ACC112 (cell line): ENCODE measurements at regions not wholly inside any gene's neighbourhood (a gene's known extent, or its start where the extent isn't known, plus 50 kb on each side); places are given as distances from the start of the nearest gene placed in this dataset.

Experiments
- H2AFZ ChIP-seq: fragments of 200-600 bp; sonication (generic); one replicate; pipeline ENCODE4 v1.6.0; 2017; ENCODE audit warnings: antibody characterized with exemption, low read length; ENCODE audit not compliant: unreplicated experiment
- H3K27ac ChIP-seq: fragments of 200-600 bp; sonication (generic); 2 replicates; pipeline ENCODE4 v1.5.1; 2014; ENCODE audit warnings: low read depth, mild to moderate bottlenecking, antibody characterized with exemption, low read length, moderate library complexity
- H3K27me3 ChIP-seq: fragments of 200-600 bp; sonication (generic); 2 replicates; pipeline ENCODE4 v1.6.1; 2014; ENCODE audit warnings: mild to moderate bottlenecking, antibody characterized with exemption, low read length, moderate library complexity, mixed read lengths; ENCODE audit not compliant: insufficient read depth
- H3K36me3 ChIP-seq: fragments of 200-600 bp; sonication (generic); 2 replicates; pipeline ENCODE4 v1.6.1; 2016; ENCODE audit warnings: mild to moderate bottlenecking, antibody characterized with exemption, low read length, moderate library complexity, mixed read lengths; ENCODE audit not compliant: insufficient read depth
- H3K4me1 ChIP-seq: fragments of 200-600 bp; sonication (generic); one replicate; pipeline ENCODE4 v1.6.1; 2016; ENCODE audit warnings: low read length, mixed read lengths; ENCODE audit not compliant: insufficient read depth, unreplicated experiment, control insufficient read depth
- H3K4me3 ChIP-seq: fragments of 200-600 bp; sonication (generic); 2 replicates; pipeline ENCODE4 v1.5.1; 2014; ENCODE audit warnings: mild to moderate bottlenecking, low read depth, low read length
- H3K79me2 ChIP-seq: fragments of 200-600 bp; sonication (generic); one replicate; pipeline ENCODE4 v1.6.0; 2016; ENCODE audit warnings: low read length; ENCODE audit not compliant: control insufficient read depth, unreplicated experiment, insufficient read depth

DNA sequence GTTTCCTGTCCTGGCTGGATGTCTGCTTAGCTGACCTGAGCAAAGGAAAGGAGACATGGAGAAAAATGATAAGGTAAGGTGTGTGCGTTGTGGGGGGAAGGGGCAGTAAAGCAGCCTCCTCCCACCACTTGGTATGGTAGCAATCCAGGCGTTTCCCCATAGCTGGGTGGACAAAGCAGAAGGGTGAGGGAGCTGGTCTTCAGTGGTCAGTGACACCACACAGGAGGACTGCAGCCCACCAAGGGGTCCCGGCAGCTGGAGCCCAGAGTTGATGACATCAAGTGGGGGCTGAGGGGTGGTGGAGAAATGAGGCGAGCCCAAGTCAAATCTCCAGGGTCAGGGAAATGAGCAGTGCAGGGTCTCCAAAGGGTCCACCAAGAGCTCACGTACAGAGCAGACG lies 69.3 kb upstream of the LRRN2 start:
- H3K36me3 ChIP-seq: no peaks in the 10 kb centered on the region
- H3K27me3 ChIP-seq: peaks cover 61% of the 10 kb centered on the region
- H3K27ac ChIP-seq: no peak overlapping the region
- no peak overlapping the region for H3K4me3 ChIP-seq
- no peak overlapping the region for H2AFZ ChIP-seq
- H3K4me1 ChIP-seq: no peaks in the 10 kb centered on the region
- H3K79me2 ChIP-seq: no peaks in the 10 kb centered on the region

DNA sequence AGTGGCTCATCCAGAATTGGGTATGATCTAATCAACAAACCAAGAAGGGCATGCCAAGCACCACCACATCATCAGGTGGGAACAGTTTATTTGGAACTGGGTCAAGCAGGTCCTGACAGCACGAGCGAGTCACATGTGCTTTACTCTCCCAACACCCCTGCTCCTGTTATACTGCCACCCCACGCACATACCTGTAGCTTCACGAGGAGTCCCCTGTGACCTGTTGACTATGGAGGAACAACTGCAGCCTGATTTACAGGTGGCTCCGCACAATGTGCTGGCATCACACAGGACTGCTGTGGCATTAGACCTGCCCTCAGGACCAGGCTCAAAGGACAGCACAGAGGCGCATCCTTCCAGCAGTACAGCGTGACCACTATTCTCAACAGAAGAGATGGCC lies 70.8 kb upstream of the LRRN2 start:
- no peak overlapping the region for H3K27ac ChIP-seq
- H3K27me3 ChIP-seq: peaks cover 61% of the 10 kb centered on the region
- no peaks in the 10 kb centered on the region for H3K36me3 ChIP-seq
- no peak overlapping the region for H2AFZ ChIP-seq
- H3K79me2 ChIP-seq: no peaks in the 10 kb centered on the region
- no peaks in the 10 kb centered on the region for H3K4me1 ChIP-seq
- no peak overlapping the region for H3K4me3 ChIP-seq

DNA sequence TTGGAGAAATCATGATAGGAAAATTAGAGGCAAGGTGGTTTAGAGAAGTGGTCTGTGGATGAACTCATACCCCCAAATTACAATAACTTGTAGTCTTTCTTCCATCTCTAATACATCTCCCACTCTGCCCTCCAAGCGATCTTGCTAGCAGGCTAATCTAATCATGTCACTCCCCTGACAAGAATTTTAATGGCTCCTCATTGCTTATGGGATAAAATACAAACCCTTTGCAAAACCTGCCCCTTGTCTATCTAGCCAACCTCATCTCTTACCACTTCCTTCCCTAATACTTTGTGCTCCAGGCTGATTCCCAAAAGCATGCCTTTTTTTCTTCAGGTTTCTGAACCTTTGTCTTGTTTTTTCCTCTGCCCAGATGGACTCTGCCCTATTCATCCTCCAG lies 71.3 kb upstream of the LRRN2 start:
- no peaks in the 10 kb centered on the region for H3K4me1 ChIP-seq
- H3K79me2 ChIP-seq: no peaks in the 10 kb centered on the region
- no peak overlapping the region for H3K4me3 ChIP-seq
- H3K27me3 ChIP-seq: peaks cover 58% of the 10 kb centered on the region
- no peak overlapping the region for H3K27ac ChIP-seq
- no peak overlapping the region for H2AFZ ChIP-seq
- no peaks in the 10 kb centered on the region for H3K36me3 ChIP-seq

DNA sequence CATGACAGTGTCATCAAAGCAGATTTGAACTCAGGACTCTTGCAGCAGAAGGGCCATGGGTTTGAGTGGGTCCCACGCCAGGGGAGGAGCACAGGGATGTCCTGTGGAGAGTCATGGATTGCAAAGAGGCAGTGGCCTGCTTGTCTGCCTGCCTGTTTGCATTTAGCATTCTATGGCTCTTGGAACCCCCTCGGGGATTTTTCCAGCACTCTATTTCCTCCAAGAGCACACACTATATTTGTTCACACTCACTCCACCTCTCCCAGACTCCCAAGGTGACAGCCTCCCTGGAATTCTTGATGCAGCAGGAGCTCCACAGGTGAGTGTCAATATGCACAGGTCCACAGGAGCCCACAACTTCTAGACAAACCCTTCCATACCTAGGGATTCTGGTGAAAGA lies 73.1 kb upstream of the LRRN2 start:
- peaks cover 54% of the 10 kb centered on the region for H3K27me3 ChIP-seq
- peaks cover 4% of the 10 kb centered on the region for H3K4me1 ChIP-seq
- H2AFZ ChIP-seq: no peak overlapping the region
- H3K4me3 ChIP-seq: no peak overlapping the region
- no peaks in the 10 kb centered on the region for H3K79me2 ChIP-seq
- H3K36me3 ChIP-seq: no peaks in the 10 kb centered on the region
- H3K27ac ChIP-seq: no peak overlapping the region

DNA sequence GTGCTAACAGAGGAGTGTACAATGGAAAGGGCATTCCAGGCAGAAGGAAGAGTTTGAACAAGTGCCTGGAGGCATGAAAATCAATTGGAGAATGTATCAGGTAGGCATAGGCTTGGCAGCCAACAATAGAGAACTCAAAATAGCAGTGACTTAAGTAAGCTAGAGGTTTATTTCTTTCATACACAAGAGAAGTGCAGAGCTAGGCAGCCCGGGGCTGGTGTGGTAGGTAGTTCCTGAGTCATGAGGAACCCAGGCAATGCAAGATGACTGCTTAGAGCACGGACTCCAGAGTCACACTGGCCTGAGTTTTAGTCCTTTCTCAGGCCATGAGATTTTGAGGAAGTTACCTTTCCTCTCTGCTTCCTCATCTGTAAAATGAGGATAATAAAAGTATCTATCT lies 74.8 kb upstream of the LRRN2 start:
- no peak overlapping the region for H2AFZ ChIP-seq
- H3K27ac ChIP-seq: no peak overlapping the region
- H3K36me3 ChIP-seq: no peaks in the 10 kb centered on the region
- H3K27me3 ChIP-seq: peaks cover 41% of the 10 kb centered on the region
- no peaks in the 10 kb centered on the region for H3K79me2 ChIP-seq
- H3K4me3 ChIP-seq: no peak overlapping the region
- H3K4me1 ChIP-seq: peaks cover 5% of the 10 kb centered on the region

DNA sequence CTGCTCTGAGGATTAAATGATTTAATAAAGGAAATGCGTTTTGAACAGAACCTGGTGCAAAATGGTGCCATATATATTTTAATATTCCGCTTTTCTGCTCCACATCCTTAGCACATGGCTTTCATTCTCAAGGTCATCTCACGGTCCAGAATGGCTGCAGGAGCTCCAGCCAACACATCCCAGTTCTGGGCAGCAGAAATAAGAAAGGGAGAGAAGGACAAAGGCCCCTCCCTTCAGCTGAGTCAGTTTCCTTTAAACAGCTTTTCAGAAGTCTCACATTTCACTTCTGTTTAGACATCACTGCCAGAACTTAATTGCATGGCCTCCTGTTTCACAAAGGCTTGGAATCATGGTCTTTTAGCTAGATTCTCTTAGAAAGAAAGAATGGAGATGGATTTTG lies 75.2 kb upstream of the LRRN2 start:
- peaks cover 41% of the 10 kb centered on the region for H3K27me3 ChIP-seq
- H3K79me2 ChIP-seq: no peaks in the 10 kb centered on the region
- peaks cover 5% of the 10 kb centered on the region for H3K4me1 ChIP-seq
- no peak overlapping the region for H3K27ac ChIP-seq
- no peak overlapping the region for H3K4me3 ChIP-seq
- H2AFZ ChIP-seq: no peak overlapping the region
- H3K36me3 ChIP-seq: no peaks in the 10 kb centered on the region

DNA sequence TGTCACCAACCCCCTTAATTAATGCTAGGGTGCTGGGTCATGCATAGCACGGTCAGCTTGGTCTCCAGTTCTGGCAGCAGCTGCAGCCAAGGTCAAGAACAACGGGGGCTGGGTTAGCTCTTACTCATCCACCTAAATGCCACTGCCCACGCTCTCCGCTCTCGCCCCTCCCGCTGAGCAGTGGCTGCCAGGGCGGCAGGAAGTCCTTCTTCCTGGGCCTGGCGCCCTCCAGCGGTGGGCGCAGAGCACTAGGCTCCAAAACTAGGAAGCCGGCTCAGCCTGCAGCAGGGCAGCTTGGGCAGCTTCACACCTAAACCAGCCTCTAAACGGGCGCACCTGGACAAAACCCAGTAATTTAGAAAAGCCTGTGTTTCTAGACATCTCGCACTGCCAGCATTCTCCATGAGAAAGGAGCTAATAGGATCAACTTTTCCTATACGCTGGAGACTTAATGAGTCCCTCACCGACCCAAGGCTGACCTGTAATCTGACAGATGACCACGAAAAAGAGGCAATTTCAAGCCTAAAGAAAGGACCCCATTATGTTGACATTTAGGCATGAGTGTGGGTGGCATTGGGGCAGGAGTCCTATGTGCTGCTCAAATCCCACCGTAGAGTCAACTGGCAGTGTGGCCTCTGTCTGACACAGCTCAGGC lies 78.4 kb upstream of the LRRN2 start:
- Histone ChIP-seq H3K4me1 (peaks cover 5% of the 10 kb centered on the region), H3K27me3 (peaks cover 66% of the 10 kb centered on the region), H3K4me3 (no peak overlapping the region), H3K27ac (no peak overlapping the region), H3K79me2 (no peaks in the 10 kb centered on the region), H2AFZ (no peak overlapping the region), H3K36me3 (no peaks in the 10 kb centered on the region)

DNA sequence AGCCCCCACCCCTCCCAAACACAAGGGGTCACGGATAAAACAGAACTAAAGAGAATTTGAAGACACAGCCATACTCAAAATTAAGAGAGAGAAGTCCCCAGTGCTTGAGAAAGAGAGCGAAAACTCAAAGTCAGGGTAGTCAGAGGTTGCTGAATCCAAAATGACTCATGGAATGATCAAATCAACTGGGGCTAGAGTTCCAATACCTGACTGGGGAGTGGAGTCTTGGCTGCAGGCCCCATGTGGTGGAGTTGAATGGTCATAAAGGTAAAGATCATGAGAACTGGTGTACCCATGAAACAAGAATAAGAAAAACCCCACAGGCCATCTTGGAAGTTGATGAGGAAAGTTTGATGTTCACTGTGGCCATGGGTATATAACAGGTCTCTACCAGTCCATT lies 84.5 kb upstream of the LRRN2 start:
- Histone ChIP-seq H3K36me3 (no peaks in the 10 kb centered on the region), H3K79me2 (no peaks in the 10 kb centered on the region), H3K27ac (no peak overlapping the region), H3K27me3 (peaks cover 98% of the 10 kb centered on the region), H3K4me1 (no peaks in the 10 kb centered on the region), H2AFZ (no peak overlapping the region), H3K4me3 (no peak overlapping the region)

DNA sequence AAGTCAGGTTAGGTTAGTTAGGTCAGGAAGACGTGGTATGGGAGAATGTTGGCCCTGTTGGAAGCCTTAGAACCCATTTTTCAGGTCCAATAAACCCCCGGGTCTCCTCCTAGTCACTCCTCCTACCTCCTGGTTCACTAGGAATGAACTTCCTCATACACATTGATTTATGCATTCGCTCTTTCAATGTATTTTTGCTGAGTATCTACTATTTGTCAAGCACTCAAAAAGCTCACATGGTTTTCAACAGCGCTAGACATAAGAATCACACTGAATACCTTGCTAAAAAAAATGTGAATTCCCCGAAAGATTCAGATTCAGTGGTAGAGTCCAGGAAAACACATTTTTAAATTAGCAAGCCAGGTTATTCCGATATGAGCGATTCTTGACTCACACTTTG lies 85.8 kb upstream of the LRRN2 start:
- Histone ChIP-seq H3K36me3 (no peaks in the 10 kb centered on the region), H3K27ac (no peak overlapping the region), H3K79me2 (no peaks in the 10 kb centered on the region), H3K27me3 (peaks cover 99% of the 10 kb centered on the region), H3K4me1 (no peaks in the 10 kb centered on the region), H2AFZ (no peak overlapping the region), H3K4me3 (no peak overlapping the region)

DNA sequence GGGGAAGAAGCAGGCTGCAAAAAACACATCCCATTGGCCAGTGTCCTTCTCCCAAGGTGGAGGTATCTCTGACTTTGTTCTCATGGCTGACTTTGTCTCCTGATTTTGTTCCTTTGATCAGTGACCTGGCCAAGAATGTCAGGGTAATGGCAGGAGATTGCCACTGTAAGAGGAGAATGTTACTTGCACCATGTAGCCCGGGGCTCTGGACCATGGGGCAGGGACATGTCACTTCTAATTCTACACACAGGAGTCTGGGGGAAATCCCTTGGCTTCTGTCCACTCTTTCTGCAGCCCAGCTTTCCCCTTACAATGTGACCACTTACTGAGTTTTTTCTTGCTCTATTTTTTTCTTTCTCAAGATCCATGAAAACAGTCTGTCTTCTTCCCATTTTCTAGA lies 87.7 kb upstream of the LRRN2 start:
- Histone ChIP-seq H2AFZ (no peak overlapping the region), H3K79me2 (no peaks in the 10 kb centered on the region), H3K27ac (no peak overlapping the region), H3K27me3 (peaks cover 97% of the 10 kb centered on the region), H3K36me3 (no peaks in the 10 kb centered on the region), H3K4me1 (no peaks in the 10 kb centered on the region), H3K4me3 (no peak overlapping the region)

DNA sequence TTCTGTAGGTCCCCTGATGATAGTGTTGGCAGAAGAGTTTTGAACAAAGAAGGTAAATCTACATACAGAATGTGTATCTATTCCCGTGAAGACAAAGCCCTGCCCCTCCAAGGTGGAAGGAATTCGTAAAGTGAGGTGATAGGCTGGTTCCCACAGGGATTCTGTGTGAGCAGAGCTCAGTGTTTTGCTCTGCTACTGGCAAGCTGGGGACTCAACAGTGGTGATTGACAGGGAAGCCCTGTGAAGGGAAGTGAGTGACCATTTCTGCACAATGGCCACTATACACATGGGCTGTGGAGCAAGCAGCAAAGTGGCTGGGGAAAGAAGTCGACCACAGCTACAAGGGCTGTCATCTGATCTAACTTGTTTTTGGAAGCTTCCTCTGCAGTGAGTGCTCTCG lies 90.0 kb upstream of the LRRN2 start:
- H3K27me3 ChIP-seq: peaks cover 82% of the 10 kb centered on the region
- no peak overlapping the region for H3K27ac ChIP-seq
- H3K79me2 ChIP-seq: no peaks in the 10 kb centered on the region

More for the DNA sequence above, 90.0 kb upstream of the LRRN2 start:
- Histone ChIP-seq H3K36me3 (no peaks in the 10 kb centered on the region), H3K4me3 (no peak overlapping the region), H3K4me1 (no peaks in the 10 kb centered on the region), H2AFZ (no peak overlapping the region)
